Stimulated activated CD4-positive, alpha-beta T cell treated with anti-CD3 and anti-CD28 coated beads, Interleukin-1b, Interleukin-23, amount 100 ng/mL, for 4 hours (primary cell): ENCODE measurements at regions not wholly inside any gene's neighbourhood (a gene's known extent, or its start where the extent isn't known, plus 50 kb on each side); places are given as distances from the start of the nearest gene placed in this dataset.

ENCODE experiments used
- DNase-seq, 2 donors: peaks; one replicate each; pipeline ENCODE4 v3.0.0-alpha.2; 2020; ENCODE audit warnings: low read depth in 2 of 2

DNA sequence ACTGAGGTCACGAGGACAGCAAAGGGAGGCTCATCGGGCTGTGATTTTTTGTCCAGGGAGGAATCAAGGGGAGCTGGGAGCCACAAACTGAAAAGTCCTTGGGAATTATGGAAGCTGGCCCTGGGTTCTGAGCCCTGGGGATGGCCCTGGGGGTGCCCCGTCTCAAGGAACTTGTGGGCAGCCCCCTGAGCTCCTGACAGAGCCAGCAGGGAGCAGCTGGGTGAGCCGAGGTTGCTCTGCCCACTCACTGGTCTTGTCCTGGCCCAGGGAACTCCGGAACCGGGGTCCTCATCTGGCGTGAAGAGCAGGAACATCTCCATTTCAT is 61.3 kb upstream of the HDAC4 start:
- DNase-seq = no peak

DNA sequence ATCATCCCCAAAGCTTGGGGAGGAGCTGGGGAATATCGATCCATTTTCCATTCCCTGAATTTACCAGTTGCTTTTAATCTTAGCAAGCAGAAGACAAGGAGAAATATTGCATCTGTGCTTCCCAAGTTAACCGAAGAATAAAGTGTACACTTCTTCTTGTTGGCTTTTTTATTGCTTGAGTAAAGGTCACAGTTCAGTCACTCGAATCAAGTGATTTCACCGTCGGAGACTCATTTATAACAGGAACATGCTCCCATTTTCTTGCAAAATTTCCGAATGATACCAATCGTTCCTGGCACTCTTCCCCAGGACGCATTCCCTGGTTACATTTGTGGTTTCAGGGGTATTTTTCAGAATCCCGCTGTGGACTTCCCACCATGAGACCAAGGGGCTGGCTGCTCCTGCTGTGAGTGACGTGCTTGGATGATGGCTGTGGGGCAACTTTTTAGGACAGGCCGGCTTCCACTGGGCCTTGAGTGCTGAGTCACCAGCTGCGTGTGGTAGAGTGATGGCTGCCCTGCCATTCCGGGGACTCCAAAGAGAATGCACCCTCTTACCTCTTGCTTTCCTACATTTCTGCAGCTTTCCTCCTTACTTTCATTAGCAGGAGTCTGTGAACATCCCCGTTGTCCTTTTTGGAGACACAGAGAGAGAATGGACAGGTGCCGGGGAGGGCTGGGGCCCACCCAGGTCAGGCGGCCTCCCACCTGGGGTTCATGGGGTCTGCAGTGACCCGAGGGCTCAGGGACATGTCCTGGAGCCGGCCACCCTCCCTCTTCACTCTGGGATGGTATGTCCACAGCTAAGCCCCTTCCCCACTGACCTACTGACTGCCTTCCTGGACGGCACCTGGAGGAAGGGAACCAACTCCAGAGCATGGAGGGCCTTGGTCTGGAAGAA is 60.7 kb upstream of the HDAC4 start:
- DNase-seq = no peak

DNA sequence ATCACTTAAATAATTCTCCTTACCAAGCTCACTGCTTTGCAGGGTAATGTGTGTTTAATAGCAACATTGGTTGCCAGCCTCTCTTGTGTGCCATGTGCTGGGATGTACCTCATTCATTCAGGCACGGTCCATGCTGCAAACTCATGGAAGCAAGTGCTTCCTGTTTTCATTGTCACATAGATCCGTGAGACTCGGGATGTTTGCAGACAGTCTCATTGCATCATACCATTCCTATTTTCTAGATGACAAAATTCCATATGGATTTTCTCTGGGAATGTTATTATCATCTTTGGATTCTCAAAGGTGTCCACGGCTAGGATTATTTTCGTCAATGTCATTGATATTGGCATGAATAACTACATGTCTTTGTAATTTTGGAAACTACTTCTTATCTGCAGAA is 60.0 kb upstream of the HDAC4 start:
- no peak for DNase-seq

DNA sequence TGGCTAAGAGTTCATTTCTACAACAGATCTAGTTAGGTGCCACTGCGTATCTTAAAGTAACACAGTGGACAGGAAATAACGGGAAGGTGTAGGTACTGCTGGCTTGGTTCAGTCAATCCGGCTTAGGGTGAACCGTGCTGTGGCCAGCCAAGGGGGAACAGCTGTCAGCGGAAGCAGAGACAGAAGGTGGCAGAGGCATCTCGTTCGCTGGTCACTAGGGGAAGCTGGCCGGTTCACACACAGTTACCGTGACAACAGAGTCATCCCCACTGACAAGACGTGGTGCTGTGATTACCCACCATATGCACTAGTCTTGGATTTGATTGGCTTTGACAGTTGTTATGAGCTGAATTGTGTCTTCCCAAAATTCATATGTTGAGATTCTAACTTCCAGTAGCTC is 58.8 kb upstream of the HDAC4 start:
- DNase-seq = no peak

DNA sequence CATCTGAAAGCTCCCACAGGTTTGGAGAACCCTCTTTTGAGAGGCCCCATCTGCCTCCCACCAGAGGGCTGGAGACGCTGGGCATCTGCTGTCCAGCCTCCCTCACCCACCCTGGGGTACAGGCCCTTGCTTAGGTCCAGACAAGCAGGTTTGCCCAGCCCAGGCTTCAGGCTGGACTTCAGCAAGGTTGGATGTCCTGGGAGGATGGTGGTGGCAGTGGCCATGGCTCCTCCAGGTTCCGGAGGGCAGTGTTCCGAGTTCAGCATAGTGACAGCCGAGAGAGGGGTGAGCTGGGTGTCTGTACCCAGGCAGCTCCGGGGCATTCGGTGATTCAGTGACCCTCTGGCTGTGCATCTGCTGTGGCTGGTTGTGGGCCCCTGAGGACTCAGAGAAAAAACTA is 58.2 kb upstream of the HDAC4 start:
- DNase-seq = no peak

DNA sequence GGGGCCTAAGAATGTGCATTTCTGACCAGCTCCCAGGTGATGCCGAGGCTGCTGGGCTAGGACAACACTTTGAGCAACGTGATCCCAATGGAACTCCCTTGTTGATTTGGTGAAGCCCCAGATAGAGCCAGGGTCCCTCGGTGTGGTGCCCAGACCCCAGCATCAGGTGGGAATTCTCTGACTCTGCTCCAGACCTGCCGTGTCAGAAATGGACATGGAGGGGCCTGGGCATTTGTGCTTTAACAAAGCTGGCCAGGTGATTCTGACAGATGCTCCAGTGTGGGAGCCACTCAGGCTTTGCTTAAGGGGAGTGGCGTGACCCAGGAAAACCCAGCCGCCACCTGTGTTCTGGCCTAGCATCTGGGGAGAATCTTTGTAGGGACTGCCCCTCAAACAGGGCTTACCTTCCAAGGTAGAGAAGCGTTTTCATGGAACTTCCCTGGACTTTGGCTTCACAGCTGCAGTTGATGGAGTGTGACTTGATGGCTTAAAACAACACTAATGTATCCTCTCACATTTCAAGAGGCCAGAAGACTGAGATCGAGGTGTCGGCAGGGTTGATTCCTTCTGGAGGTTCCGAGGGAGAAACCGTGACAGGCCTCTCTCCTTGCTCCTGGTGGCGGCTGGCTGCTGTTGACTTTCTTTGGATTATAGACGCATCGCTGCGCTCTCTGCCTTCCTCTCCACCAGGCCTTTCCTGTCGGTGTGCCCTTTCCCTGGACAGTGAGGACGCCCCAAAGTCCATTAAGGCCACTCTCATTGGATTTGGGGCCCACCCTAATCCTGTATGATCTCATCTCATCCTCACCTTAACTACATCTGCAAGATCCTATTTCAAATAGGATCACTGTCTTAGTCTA is 57.0 kb upstream of the HDAC4 start:
- no peak for DNase-seq

DNA sequence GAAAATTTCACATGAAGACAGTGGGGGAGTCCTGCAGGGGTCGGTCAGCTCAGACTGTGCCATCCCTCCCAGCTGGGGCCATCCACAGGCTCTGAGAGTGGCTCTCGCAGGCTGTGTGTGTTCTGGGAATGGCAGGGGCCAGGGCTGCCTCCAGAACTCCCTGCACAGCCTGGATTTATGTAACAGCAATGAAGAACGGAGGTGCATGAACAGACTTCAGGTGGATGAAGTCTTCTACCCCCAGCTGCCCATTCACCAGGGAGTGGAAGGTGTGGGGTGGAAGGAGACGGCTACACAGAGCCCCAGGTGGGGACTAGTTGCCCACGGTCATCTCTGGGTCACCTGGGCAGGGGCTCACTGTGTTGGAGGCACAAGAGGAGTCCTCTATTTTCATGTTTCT is 56.1 kb upstream of the HDAC4 start:
- no peak for DNase-seq

DNA sequence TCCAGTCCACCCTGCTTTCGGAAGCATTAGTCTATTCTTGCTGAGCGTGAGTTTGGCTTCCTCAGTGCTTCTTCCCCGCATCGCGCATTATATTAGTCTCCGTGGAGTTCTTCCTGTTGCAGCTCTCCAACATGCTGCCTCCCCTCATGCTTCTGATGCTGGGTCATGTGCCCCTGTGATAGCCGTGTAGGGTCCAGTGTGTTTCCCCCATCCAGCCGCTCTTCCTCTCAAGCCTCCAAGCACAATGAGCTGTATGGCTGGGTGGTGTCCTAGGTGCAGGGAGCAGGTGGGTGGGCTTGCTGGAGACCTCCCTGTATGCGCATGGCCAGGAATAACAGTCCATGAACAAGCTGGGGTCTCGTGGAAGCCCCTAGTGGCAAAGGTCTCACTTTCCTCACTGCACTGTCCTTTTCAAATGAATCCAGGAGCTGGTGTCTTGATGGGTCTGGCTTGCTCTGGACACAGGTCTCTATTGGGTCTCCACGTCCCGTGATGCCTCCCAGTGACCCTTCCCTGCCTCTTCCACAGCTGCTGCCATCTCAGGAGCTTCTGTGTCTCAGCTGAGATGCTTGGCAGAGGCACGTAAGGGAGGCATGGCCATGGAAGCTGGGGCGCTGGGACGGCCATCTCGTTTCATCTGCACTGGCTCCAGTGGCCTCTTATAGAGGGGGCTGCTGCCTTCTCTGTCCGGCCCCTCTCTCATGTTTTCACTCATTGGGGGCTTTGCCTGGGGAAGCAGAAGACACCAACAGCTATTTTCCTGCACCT is 54.8 kb upstream of the HDAC4 start:
- DNase-seq = no peak

DNA sequence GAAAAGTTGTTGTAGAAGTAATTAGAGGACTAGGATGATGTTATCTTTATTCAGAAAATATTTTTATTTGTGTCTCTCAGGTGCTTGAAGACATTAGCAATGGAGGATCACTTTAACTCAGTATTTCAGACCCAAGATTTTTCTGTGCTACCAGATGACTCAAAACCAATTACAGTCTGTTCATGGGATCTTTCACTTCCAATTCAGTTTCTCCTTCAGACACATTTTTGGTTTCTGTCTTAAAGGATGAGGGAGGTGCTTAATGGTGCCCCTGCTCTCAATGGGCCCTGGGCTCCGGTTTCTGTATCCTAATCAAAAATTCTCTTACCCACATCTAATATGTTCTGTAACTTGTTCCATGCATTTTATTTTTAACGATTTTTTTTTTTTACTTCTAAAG is 53.7 kb upstream of the HDAC4 start:
- no peak for DNase-seq
